T-cell (primary cell): ENCODE measurements at regions not wholly inside any gene's neighbourhood (a gene's known extent, or its start where the extent isn't known, plus 50 kb on each side); places are given as distances from the start of the nearest gene placed in this dataset.

ENCODE experiments used
- ATAC-seq, 4 experiments: fragments of 200-7000 bp in 3 of 4; fragments of 150-1000 bp in 1 of 4; cut with Tn5 transposase; replicated peaks in 1 of 4; 1 replicate in 3 of 4; 2 replicates in 1 of 4; pipeline ENCODE4 v1.10.0; 2021; ENCODE audit warnings: moderate library complexity in 3 of 4, mild to moderate bottlenecking in 2 of 4, moderate number of reproducible peaks in 1 of 4
- CTCF ChIA-PET, 2 donors: fragments of 300-600 bp; sonication (Branson Sonifier 250); formaldehyde crosslinking; loops; one replicate each; lab custom pipeline; 2022; ENCODE audit warnings: antibody characterized with exemption in 2 of 2; lab: Charles Lee
- POLR2A ChIA-PET, 2 donors: fragments of 300-600 bp; sonication (Branson Sonifier 250); formaldehyde crosslinking; loops; one replicate each; lab custom pipeline; 2022; ENCODE audit warnings: antibody characterized with exemption in 2 of 2; lab: Charles Lee
- DNase-seq, 35 experiments: peaks; one replicate each; pipeline versions ENCODE4 v3.0.0 to v3.0.0-alpha.2; 2013 to 2023
- H3K27ac ChIP-seq: one replicate; pipeline ENCODE4 v1.5.1; 2013; ENCODE audit warnings: low read length
- H3K27me3 ChIP-seq, 2 experiments: replicated peaks in 1 of 2; 1 replicate in 1 of 2; 2 replicates in 1 of 2; pipeline versions ENCODE4 v1.6.1 to v1.7.0; 2013; ENCODE audit warnings: low read length in 1 of 2, mixed read lengths in 1 of 2; ENCODE audit not compliant: control insufficient read depth in 2 of 2, insufficient read depth in 2 of 2; ENCODE audit errors: extremely low read depth in 1 of 2
- H3K36me3 ChIP-seq, 2 donors: 1 replicate in 1 of 2; 2 replicates in 1 of 2; pipeline versions ENCODE4 v1.6.1 to v1.7.0; 2013; ENCODE audit warnings: low read length in 1 of 2; ENCODE audit not compliant: control insufficient read depth in 2 of 2, insufficient read depth in 1 of 2; ENCODE audit errors: extremely low read depth in 1 of 2
- H3K4me1 ChIP-seq, 2 experiments: 1 replicate in 1 of 2; 2 replicates in 1 of 2; pipeline versions ENCODE4 v1.6.1 to v1.7.0; 2013; ENCODE audit warnings: low read length in 2 of 2, mixed read lengths in 1 of 2; ENCODE audit not compliant: insufficient read depth in 2 of 2, control insufficient read depth in 1 of 2; ENCODE audit errors: extremely low read depth in 1 of 2
- H3K4me3 ChIP-seq, 2 donors: 1 replicate in 1 of 2; 2 replicates in 1 of 2; pipeline versions ENCODE4 v1.5.1 to v1.7.0; 2013; ENCODE audit warnings: mild to moderate bottlenecking in 2 of 2, low read length in 1 of 2, moderate library complexity in 1 of 2; ENCODE audit not compliant: control insufficient read depth in 1 of 2; ENCODE audit errors: extremely low read depth in 1 of 2
- H3K9me3 ChIP-seq: 2 replicates; pipeline ENCODE4 v1.7.0; 2013
- H3K27ac Mint-ChIP-seq, 2 donors: one replicate each; pipeline ENCODE4 v1.8.0; 2020 to 2021; ENCODE audit warnings: mild to moderate bottlenecking in 2 of 2, mixed read lengths in 2 of 2
- H3K27me3 Mint-ChIP-seq, 2 donors: one replicate each; pipeline ENCODE4 v1.8.0; 2021 to 2022; ENCODE audit warnings: mixed read lengths in 2 of 2
- H3K36me3 Mint-ChIP-seq: one replicate; pipeline ENCODE4 v1.8.0; 2021; ENCODE audit warnings: mixed read lengths
- H3K4me1 Mint-ChIP-seq, 3 donors: one replicate each; pipeline ENCODE4 v1.8.0; 2020 to 2022; ENCODE audit warnings: mixed read lengths in 3 of 3, mild to moderate bottlenecking in 1 of 3
- H3K4me3 Mint-ChIP-seq, 3 donors: one replicate each; pipeline ENCODE4 v1.8.0; 2020 to 2022; ENCODE audit warnings: mild to moderate bottlenecking in 3 of 3, mixed read lengths in 3 of 3, moderate library complexity in 3 of 3
- H3K9me3 Mint-ChIP-seq, 3 donors: one replicate each; pipeline ENCODE4 v1.8.0; 2020 to 2022; ENCODE audit warnings: mixed read lengths in 3 of 3
- WGBS: methylation state at CpG from one replicate; pipeline ENCODE4 v1.1.5; 2013; ENCODE audit warnings: missing lambda C conversion rate; ENCODE audit not compliant: insufficient coverage; 5-methylcytosine and 5-hydroxymethylcytosine counted together

GRCh38 chr3:118187221-118187620 lies 847.4 kb downstream of the IGSF11 start:
- ChIA-PET POLR2A (no interaction called here), CTCF (no interaction called here)
- ATAC-seq = no peak

GRCh38 chr3:118196183-118196582 lies 838.5 kb downstream of the IGSF11 start:
- peaks cover 22 to 58% (median 29%) of the 10 kb centered on the region in 3 donors for H3K9me3 Mint-ChIP-seq

More at GRCh38 chr3:118187221-118187620, 847.4 kb downstream of the IGSF11 start:
- H3K4me3 ChIP-seq = no peak overlapping the region
- no peaks in the 10 kb centered on the region for H3K36me3 ChIP-seq
- no peaks in the 10 kb centered on the region for H3K27me3 ChIP-seq
- no peak overlapping the region for H3K27ac ChIP-seq
- Mint-ChIP-seq H3K4me3 (no peak overlapping the region), H3K9me3 (peaks cover 7 to 16% (median 14%) of the 10 kb centered on the region in 3 donors), H3K27ac (no peak overlapping the region), H3K27me3 (no peaks in the 10 kb centered on the region), H3K36me3 (no peaks in the 10 kb centered on the region), H3K4me1 (no peaks in the 10 kb centered on the region)
- H3K9me3 ChIP-seq = peaks cover 2% of the 10 kb centered on the region
- H3K4me1 ChIP-seq = no peaks in the 10 kb centered on the region
- no peak for DNase-seq

GRCh38 chr3:118199044-118199443 lies 835.6 kb downstream of the IGSF11 start:
- H3K27ac ChIP-seq = no peak overlapping the region
- H3K36me3 ChIP-seq = no peaks in the 10 kb centered on the region
- no peaks in the 10 kb centered on the region for H3K4me1 ChIP-seq
- ChIA-PET CTCF (no interaction called here), POLR2A (no interaction called here)
- Mint-ChIP-seq H3K27ac (no peak overlapping the region), H3K36me3 (no peaks in the 10 kb centered on the region), H3K4me1 (no peaks in the 10 kb centered on the region), H3K9me3 (peaks cover 20 to 54% (median 34%) of the 10 kb centered on the region in 3 donors), H3K27me3 (no peaks in the 10 kb centered on the region), H3K4me3 (no peak overlapping the region)
- WGBS = no CpG with 5 or more reads among the region's 4 CpGs
- no peak for DNase-seq
- H3K9me3 ChIP-seq = no peaks in the 10 kb centered on the region
- H3K27me3 ChIP-seq = no peaks in the 10 kb centered on the region
- H3K4me3 ChIP-seq = no peak overlapping the region
- no peak for ATAC-seq

More at GRCh38 chr3:118196183-118196582, 838.5 kb downstream of the IGSF11 start:
- H3K27me3 Mint-ChIP-seq = no peaks in the 10 kb centered on the region
- H3K27ac ChIP-seq = no peak overlapping the region
- no peaks in the 10 kb centered on the region for H3K4me1 ChIP-seq
- H3K4me3 ChIP-seq = no peak overlapping the region
- H3K36me3 ChIP-seq = no peaks in the 10 kb centered on the region
- H3K27me3 ChIP-seq = no peaks in the 10 kb centered on the region
- no peaks in the 10 kb centered on the region for H3K9me3 ChIP-seq
- no peak overlapping the region for H3K27ac Mint-ChIP-seq
- POLR2A ChIA-PET = interaction anchor here in 1 of 2 donors (0.7 kb wide), 1 partner anchor 14 kb away, joined by 3 read pairs; no protein-coding TSS in a partner anchor
- no peak for DNase-seq
- CTCF ChIA-PET = no interaction called here
- H3K4me1 Mint-ChIP-seq = no peaks in the 10 kb centered on the region
- WGBS = no CpG with 5 or more reads among the region's 1 CpG
- H3K4me3 Mint-ChIP-seq = no peak overlapping the region
- ATAC-seq = no peak
- H3K36me3 Mint-ChIP-seq = no peaks in the 10 kb centered on the region

GRCh38 chr3:118204052-118204656 lies 830.5 kb downstream of the IGSF11 start:
- Mint-ChIP-seq H3K4me1 (no peaks in the 10 kb centered on the region), H3K9me3 (peaks cover 10 to 22% (median 19%) of the 10 kb centered on the region in 3 donors), H3K27me3 (no peaks in the 10 kb centered on the region), H3K27ac (no peak overlapping the region), H3K4me3 (no peak overlapping the region), H3K36me3 (no peaks in the 10 kb centered on the region)
- ATAC-seq (no peak), DNase-seq (no peak)
- no peaks in the 10 kb centered on the region for H3K27me3 ChIP-seq
- WGBS = 89% methylated on average over 4 of the region's 5 CpGs
- no peak overlapping the region for H3K4me3 ChIP-seq
- no peak overlapping the region for H3K27ac ChIP-seq
- POLR2A ChIA-PET = no interaction called here
- CTCF ChIA-PET = no interaction called here
- no peaks in the 10 kb centered on the region for H3K36me3 ChIP-seq
- no peaks in the 10 kb centered on the region for H3K4me1 ChIP-seq
- H3K9me3 ChIP-seq = no peaks in the 10 kb centered on the region

- CTCF ChIA-PET = no interaction called here
- POLR2A ChIA-PET = no interaction called here
Measured at GRCh38 chr3:118207271-118207670, 827.4 kb downstream of the IGSF11 start.

GRCh38 chr3:118208642-118209041 lies 826.0 kb downstream of the IGSF11 start:
- Mint-ChIP-seq H3K27ac (no peak overlapping the region), H3K9me3 (peaks cover 0 to 5% (median under 1%) of the 10 kb centered on the region in 3 donors), H3K4me1 (no peaks in the 10 kb centered on the region), H3K36me3 (no peaks in the 10 kb centered on the region), H3K27me3 (no peaks in the 10 kb centered on the region), H3K4me3 (no peak overlapping the region)
- no CpG with 5 or more reads among the region's 2 CpGs for WGBS
- no peak for DNase-seq
- no peaks in the 10 kb centered on the region for H3K27me3 ChIP-seq
- POLR2A ChIA-PET = no interaction called here
- no peak overlapping the region for H3K4me3 ChIP-seq
- ATAC-seq = no peak
- no peaks in the 10 kb centered on the region for H3K9me3 ChIP-seq
- CTCF ChIA-PET = no interaction called here
- no peak overlapping the region for H3K27ac ChIP-seq
- no peaks in the 10 kb centered on the region for H3K36me3 ChIP-seq
- H3K4me1 ChIP-seq = no peaks in the 10 kb centered on the region

More at GRCh38 chr3:118207271-118207670, 827.4 kb downstream of the IGSF11 start:
- H3K9me3 Mint-ChIP-seq = peaks cover 0 to 11% (median 5%) of the 10 kb centered on the region in 3 donors
- no peaks in the 10 kb centered on the region for H3K36me3 ChIP-seq
- H3K27me3 ChIP-seq = no peaks in the 10 kb centered on the region
- ATAC-seq = no peak
- H3K27ac ChIP-seq = no peak overlapping the region
- no peaks in the 10 kb centered on the region for H3K9me3 ChIP-seq
- no peak overlapping the region for H3K4me3 Mint-ChIP-seq
- no peak overlapping the region for H3K4me3 ChIP-seq
- H3K27ac Mint-ChIP-seq = no peak overlapping the region
- no peaks in the 10 kb centered on the region for H3K36me3 Mint-ChIP-seq
- H3K4me1 ChIP-seq = no peaks in the 10 kb centered on the region
- H3K27me3 Mint-ChIP-seq = no peaks in the 10 kb centered on the region
- 100% methylated on average over 1 of the region's 3 CpGs for WGBS
- no peak for DNase-seq
- no peaks in the 10 kb centered on the region for H3K4me1 Mint-ChIP-seq
